Karpas-422 (cell line): ENCODE measurements at regions not wholly inside any gene's neighbourhood (a gene's known extent, or its start where the extent isn't known, plus 50 kb on each side); places are given as distances from the start of the nearest gene placed in this dataset.

Experiments used
- DNase-seq: peaks from one replicate; pipeline ENCODE4 v3.0.0-alpha.2; 2015
- H2AFZ ChIP-seq: fragments of 200-600 bp; sonication (generic); 2 replicates; pipeline ENCODE4 v1.6.1; 2014; ENCODE audit warnings: antibody characterized with exemption, low read length, mixed read lengths
- H3K27ac ChIP-seq: fragments of 200-600 bp; sonication (generic); 2 replicates; pipeline ENCODE4 v1.5.1; 2014; ENCODE audit warnings: mild to moderate bottlenecking, low read length, moderate library complexity
- H3K27me3 ChIP-seq: fragments of 200-600 bp; sonication (generic); 2 replicates; pipeline ENCODE4 v1.6.1; 2014; ENCODE audit warnings: low read length, mixed read lengths
- H3K36me3 ChIP-seq: fragments of 200-600 bp; sonication (generic); 2 replicates; pipeline ENCODE4 v1.6.1; 2014; ENCODE audit warnings: low read length, mixed read lengths; ENCODE audit not compliant: insufficient read depth
- H3K4me1 ChIP-seq: fragments of 200-600 bp; sonication (generic); 2 replicates; pipeline ENCODE4 v1.6.1; 2014; ENCODE audit warnings: mild to moderate bottlenecking, low read length, mixed read lengths
- H3K4me2 ChIP-seq: fragments of 200-600 bp; sonication (generic); 2 replicates; pipeline ENCODE4 v1.6.1; 2014; ENCODE audit warnings: low read length, low read depth, mild to moderate bottlenecking; ENCODE audit not compliant: poor library complexity, severe bottlenecking
- H3K4me3 ChIP-seq: fragments of 200-600 bp; sonication (generic); 2 replicates; pipeline ENCODE4 v1.5.1; 2014; ENCODE audit warnings: mild to moderate bottlenecking, antibody characterized with exemption, low read length, mixed read lengths
- H3K79me2 ChIP-seq: fragments of 200-600 bp; sonication (generic); 2 replicates; pipeline ENCODE4 v1.6.1; 2014; ENCODE audit warnings: mild to moderate bottlenecking, low read length, mixed read lengths
- H3K9ac ChIP-seq: fragments of 200-600 bp; sonication (generic); 2 replicates; pipeline ENCODE4 v1.6.0; 2014; ENCODE audit warnings: low read length
- H3K9me2 ChIP-seq: fragments of 200-600 bp; sonication (generic), shearing (Covaris generic); replicated peaks from 2 replicates; pipeline ENCODE4 v1.6.0; 2014; ENCODE audit warnings: mild to moderate bottlenecking, low read length, moderate library complexity; ENCODE audit not compliant: insufficient read depth
- H3K9me3 ChIP-seq: fragments of 300-700, 200-600 bp; sonication (generic); 2 replicates; pipeline ENCODE4 v1.6.1; 2014; ENCODE audit warnings: low read length, mixed read lengths
- H4K20me1 ChIP-seq: fragments of 200-600 bp; sonication (generic); 2 replicates; pipeline ENCODE4 v1.6.1; 2014; ENCODE audit warnings: mild to moderate bottlenecking, antibody characterized with exemption, low read length, low read depth; ENCODE audit not compliant: insufficient read depth

DNA sequence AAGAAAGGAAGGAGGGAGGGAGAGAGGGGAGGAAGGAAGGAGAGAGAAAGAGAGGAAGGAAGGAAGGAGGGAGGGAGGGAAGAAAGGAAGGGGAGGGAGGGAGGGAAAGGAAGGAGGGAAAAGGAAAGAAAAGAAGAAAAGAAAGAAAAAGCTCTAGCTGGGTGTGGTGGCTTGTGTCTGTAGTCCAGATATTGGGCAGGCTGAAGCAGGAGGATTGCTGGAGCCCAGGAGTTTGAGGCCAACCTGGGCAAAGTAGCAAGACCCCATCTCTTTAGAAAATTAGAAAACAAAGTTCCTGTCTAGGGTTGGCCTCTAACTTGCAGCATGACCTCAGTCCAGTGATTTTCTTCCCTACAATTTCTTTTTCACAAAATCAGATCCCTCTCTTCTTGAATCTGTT is 208.2 kb upstream of the NUDT4 start:
- Histone ChIP-seq H3K4me2 (no peak overlapping the region), H3K9me3 (no peaks in the 10 kb centered on the region), H3K9me2 (no peaks in the 10 kb centered on the region), H3K27me3 (no peaks in the 10 kb centered on the region), H3K27ac (no peak overlapping the region), H3K79me2 (no peaks in the 10 kb centered on the region), H3K4me3 (no peak overlapping the region), H4K20me1 (no peaks in the 10 kb centered on the region), H3K4me1 (peaks cover 17% of the 10 kb centered on the region), H2AFZ (no peak overlapping the region), H3K9ac (no peak overlapping the region), H3K36me3 (no peaks in the 10 kb centered on the region)
- no peak for DNase-seq

DNA sequence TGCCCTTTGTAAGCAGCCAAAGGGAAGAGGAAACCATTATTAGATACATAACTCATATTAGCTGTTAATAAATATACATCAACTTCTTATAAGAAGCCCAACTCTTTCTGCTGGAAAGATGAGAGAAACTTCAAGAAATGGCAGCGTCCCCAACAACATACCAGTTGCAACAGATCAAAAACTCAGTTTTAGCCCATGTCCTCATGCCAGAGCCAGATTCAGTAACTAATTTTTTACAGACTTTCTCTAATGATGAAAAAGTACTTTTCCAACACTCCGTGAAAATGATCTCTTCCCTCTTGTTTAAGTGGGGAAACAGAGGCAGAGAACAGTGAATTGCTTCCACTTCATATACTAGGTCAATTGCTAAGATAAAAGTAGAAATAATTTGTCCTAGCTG is 206.8 kb upstream of the NUDT4 start:
- H3K4me2 ChIP-seq, result no peak overlapping the region
- no peaks in the 10 kb centered on the region for H3K36me3 ChIP-seq
- no peak overlapping the region for H3K4me3 ChIP-seq
- H3K27me3 ChIP-seq, result no peaks in the 10 kb centered on the region
- no peak for DNase-seq
- peaks cover 17% of the 10 kb centered on the region for H3K4me1 ChIP-seq
- H2AFZ ChIP-seq, result no peak overlapping the region
- no peaks in the 10 kb centered on the region for H3K9me2 ChIP-seq
- no peak overlapping the region for H3K27ac ChIP-seq
- no peak overlapping the region for H3K9ac ChIP-seq
- no peaks in the 10 kb centered on the region for H3K79me2 ChIP-seq
- H4K20me1 ChIP-seq, result no peaks in the 10 kb centered on the region
- no peaks in the 10 kb centered on the region for H3K9me3 ChIP-seq

DNA sequence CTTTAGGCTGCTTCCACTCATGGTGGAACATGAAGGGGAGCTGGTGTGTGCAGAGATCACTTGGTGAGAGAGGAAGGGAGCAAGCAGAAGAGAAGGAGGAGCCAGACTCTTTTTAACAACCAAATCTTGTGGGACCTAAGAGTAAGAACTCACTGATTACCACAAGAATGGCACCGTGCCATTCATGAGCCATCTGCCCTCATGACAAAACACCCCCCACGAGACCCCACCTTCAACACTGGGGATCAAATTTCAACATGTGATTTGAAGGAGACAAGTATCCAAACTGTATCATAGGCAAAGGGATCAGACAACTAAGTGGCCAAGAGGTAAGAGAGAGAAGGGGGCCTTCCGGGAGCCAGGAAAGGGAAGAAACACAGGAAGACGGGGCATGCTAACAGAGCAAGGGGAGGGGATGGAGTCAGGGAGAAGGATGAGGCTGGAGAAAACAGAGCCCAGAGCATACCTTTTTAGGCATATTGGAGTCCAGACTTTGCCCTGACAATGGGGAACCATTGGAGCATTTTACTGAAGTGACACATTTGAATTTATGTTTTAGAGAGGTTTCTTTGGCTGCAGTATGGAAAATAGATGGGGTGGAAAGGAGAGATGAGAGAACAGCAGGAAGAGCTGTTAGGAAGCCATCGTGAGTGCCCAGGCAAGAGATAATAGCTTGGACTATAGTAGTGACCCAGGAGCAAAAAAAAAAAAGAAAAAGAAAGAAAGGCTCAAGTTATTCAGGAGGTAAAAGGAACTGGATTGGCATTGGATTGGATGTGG is 204.4 kb upstream of the NUDT4 start:
- Histone ChIP-seq H3K36me3 (no peaks in the 10 kb centered on the region), H3K4me1 (no peaks in the 10 kb centered on the region; the same call in 1 of the 2 replicates), H3K9me2 (no peaks in the 10 kb centered on the region), H3K4me2 (no peak overlapping the region), H3K27me3 (no peaks in the 10 kb centered on the region), H2AFZ (no peak overlapping the region), H3K4me3 (no peak overlapping the region), H4K20me1 (no peaks in the 10 kb centered on the region), H3K9me3 (no peaks in the 10 kb centered on the region), H3K79me2 (no peaks in the 10 kb centered on the region), H3K27ac (no peak overlapping the region), H3K9ac (no peak overlapping the region)
- no peak for DNase-seq

DNA sequence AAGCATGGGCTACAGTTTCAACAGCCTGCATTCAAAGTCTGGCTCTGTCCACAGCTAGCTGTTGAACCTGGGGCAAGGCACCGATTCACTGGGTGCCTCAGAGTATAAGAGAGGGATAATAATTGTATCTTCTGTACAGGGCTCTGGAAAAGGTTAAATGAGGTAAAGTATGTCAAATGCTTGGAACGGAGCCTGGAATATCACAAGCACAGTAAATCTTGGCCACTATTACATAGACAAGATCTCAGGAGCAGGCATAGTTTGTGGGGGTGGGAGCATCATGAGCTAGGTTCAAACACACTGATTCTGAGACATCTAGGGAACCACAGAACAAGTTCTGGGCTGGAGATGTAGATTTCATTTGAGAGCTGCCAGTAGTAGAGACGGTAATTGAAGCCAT is 203.7 kb upstream of the NUDT4 start:
- Histone ChIP-seq H3K4me2 (no peak overlapping the region), H2AFZ (no peak overlapping the region), H3K4me3 (no peak overlapping the region), H3K27me3 (no peaks in the 10 kb centered on the region), H3K36me3 (no peaks in the 10 kb centered on the region), H3K9me3 (no peaks in the 10 kb centered on the region), H4K20me1 (no peaks in the 10 kb centered on the region), H3K79me2 (no peaks in the 10 kb centered on the region), H3K27ac (no peak overlapping the region), H3K4me1 (no peaks in the 10 kb centered on the region; the same call in 1 of the 2 replicates), H3K9ac (no peak overlapping the region), H3K9me2 (no peaks in the 10 kb centered on the region)
- DNase-seq, result no peak

DNA sequence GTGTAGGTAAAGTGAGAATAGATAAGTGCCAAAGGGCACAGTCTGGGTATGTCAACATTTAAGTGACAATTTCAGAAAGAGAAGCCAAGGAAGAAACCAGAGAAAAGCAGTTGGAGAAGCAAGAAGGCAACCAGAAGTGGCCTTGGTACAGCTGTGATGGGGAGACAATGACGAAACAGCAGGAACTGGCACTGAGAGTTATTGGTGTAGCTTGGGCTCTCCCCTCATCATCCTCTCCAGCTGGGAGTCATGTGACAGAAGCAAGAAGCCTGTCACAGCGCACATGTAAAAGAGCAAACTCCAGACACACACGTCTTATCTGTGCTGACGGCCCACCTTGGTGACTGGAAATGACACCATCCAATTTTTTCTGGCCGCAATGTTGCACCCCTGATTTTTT is 203.3 kb upstream of the NUDT4 start:
- Histone ChIP-seq H3K27ac (no peak overlapping the region), H3K27me3 (no peaks in the 10 kb centered on the region), H3K4me3 (no peak overlapping the region), H3K36me3 (no peaks in the 10 kb centered on the region), H3K79me2 (no peaks in the 10 kb centered on the region), H4K20me1 (no peaks in the 10 kb centered on the region), H2AFZ (no peak overlapping the region), H3K9me2 (no peaks in the 10 kb centered on the region), H3K9me3 (no peaks in the 10 kb centered on the region), H3K9ac (no peak overlapping the region), H3K4me1 (no peaks in the 10 kb centered on the region; the same call in 1 of the 2 replicates), H3K4me2 (no peak overlapping the region)
- DNase-seq, result no peak

DNA sequence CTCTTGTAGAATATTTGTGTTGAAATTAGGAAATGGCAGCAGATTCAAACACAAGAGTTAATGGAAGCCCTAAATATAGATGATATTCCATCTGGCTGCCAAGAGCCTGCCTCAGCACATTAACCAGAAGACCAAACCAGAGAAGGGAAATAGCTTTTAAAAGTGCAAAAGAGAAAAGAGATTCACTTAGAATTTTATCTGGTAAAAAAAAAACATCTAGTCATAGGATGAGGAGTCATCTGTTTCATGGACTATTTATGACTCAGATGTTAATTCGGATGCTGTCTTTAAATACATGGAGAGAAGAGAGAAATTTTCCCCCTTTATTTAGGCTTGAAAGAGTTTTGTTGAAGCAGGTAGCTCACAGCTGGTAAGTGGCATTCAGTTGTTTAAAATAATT is 201.6 kb upstream of the NUDT4 start:
- Histone ChIP-seq H3K4me3 (no peak overlapping the region), H3K4me2 (no peak overlapping the region)

DNA sequence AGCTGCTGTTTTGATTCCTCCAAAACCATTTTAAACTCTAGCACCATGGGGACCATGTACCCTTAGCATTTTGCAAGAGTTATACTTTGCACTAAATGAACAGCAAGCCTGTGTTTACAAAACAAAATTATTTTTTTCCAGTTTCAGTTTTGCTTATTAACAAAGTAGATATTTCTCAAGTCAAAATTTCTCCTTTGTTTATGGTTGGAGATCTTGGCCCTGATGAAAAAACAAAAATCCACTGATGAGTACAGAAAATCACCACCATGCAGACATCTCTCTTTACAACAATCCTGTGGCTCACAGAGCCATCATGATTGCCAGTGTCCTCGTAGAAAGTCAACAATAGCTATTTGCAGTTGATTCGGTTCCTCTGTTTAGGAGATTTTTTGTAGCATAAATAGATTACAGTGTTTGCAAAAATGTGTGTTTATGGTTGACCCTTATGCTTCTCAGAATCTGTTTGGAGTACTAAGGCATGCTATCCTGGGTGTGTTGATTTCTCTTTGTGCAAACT is 201.1 kb upstream of the NUDT4 start:
- H2AFZ ChIP-seq, result no peak overlapping the region
- no peaks in the 10 kb centered on the region; the same call in 1 of the 2 replicates for H3K4me1 ChIP-seq
- no peak overlapping the region for H3K4me3 ChIP-seq
- H4K20me1 ChIP-seq, result no peaks in the 10 kb centered on the region
- H3K4me2 ChIP-seq, result no peak overlapping the region
- H3K27me3 ChIP-seq, result no peaks in the 10 kb centered on the region
- no peaks in the 10 kb centered on the region for H3K9me3 ChIP-seq
- no peaks in the 10 kb centered on the region for H3K79me2 ChIP-seq
- H3K9me2 ChIP-seq, result no peaks in the 10 kb centered on the region
- no peaks in the 10 kb centered on the region for H3K36me3 ChIP-seq
- H3K9ac ChIP-seq, result no peak overlapping the region
- no peak for DNase-seq
- no peak overlapping the region for H3K27ac ChIP-seq

More for the DNA sequence above, 201.6 kb upstream of the NUDT4 start:
- no peaks in the 10 kb centered on the region for H3K9me3 ChIP-seq
- no peak overlapping the region for H2AFZ ChIP-seq
- no peak overlapping the region for H3K27ac ChIP-seq
- no peaks in the 10 kb centered on the region for H3K79me2 ChIP-seq
- H3K27me3 ChIP-seq, result no peaks in the 10 kb centered on the region
- no peaks in the 10 kb centered on the region; the same call in 1 of the 2 replicates for H3K4me1 ChIP-seq
- no peaks in the 10 kb centered on the region for H3K36me3 ChIP-seq
- H3K9me2 ChIP-seq, result no peaks in the 10 kb centered on the region
- no peak for DNase-seq
- no peak overlapping the region for H3K9ac ChIP-seq
- no peaks in the 10 kb centered on the region for H4K20me1 ChIP-seq

DNA sequence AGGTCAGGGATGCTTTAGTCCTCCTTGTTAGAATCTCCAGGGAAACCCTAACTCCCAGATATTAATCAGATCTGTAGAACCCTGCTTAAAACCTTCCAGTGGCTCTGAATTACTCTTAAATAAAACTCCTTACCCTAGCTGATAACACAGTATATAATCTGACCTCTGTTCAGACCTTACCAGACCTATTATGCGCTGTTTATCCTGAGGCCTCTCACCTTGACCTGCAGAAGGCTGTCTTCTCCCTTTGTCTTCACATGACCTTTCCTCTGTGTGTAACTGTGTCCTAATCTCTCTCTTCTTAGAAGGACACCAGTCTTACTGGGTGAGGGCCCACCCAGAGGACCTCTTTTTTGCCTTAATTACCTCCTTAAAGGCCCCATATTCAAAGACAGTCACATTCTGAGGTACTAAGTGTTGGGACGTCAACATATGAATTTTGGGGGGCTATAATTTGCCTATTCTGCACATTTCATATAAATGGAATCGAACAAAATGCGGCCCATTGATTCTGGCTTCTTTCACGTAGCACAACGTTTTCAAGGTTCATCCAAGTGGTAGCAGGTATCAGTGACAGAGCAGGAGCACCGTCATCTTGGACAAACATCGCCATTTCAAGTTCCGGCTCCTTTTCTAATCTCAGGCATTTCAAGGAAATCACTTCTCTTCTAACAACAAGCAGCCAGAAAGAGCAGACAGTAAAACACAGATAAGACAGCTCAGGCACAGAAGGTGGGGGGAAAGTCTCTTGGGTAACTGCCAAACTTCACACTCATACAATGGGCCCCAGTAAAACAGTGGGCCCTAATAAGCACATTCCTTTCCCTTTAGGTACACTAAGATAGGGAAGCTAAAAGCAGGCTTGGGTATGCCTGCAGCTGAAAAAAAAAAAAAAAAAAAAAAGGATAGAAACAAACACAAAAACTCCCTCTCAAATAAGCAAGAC is 200.2 kb upstream of the NUDT4 start:
- no peak for DNase-seq
- Histone ChIP-seq H3K9me3 (no peaks in the 10 kb centered on the region), H2AFZ (no peak overlapping the region), H3K27me3 (no peaks in the 10 kb centered on the region), H3K4me3 (no peak overlapping the region), H4K20me1 (no peaks in the 10 kb centered on the region), H3K27ac (no peak overlapping the region), H3K79me2 (no peaks in the 10 kb centered on the region), H3K4me1 (no peaks in the 10 kb centered on the region; the same call in 1 of the 2 replicates), H3K9ac (no peak overlapping the region), H3K36me3 (no peaks in the 10 kb centered on the region), H3K9me2 (no peaks in the 10 kb centered on the region), H3K4me2 (no peak overlapping the region)
